ENCODE measurements at regions not wholly inside any gene's neighbourhood (a gene's known extent, or its start where the extent isn't known, plus 50 kb on each side); places are given as distances from the start of the nearest gene placed in this dataset.

DNA sequence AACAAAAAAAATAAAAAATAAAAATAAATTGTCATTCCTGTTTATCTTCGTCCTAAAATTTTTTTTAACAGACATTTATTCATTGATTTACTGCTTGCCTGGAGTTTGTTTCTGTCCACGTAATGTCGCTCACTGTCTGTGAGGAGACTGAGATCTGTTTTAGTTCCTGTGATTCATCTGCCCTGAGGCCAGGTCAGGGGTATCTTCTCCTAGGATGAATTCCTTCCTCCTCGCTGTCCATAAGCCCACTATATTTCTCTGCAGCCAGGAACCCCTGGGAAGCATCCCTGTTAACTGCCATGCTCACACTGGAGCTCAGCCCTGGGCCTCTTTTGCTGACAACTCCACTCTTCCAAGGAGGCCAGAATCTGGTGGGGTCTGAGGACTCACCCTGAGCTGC lies 682.0 kb downstream of the MTRR start:
- TF ChIP-seq, protein P1, sequence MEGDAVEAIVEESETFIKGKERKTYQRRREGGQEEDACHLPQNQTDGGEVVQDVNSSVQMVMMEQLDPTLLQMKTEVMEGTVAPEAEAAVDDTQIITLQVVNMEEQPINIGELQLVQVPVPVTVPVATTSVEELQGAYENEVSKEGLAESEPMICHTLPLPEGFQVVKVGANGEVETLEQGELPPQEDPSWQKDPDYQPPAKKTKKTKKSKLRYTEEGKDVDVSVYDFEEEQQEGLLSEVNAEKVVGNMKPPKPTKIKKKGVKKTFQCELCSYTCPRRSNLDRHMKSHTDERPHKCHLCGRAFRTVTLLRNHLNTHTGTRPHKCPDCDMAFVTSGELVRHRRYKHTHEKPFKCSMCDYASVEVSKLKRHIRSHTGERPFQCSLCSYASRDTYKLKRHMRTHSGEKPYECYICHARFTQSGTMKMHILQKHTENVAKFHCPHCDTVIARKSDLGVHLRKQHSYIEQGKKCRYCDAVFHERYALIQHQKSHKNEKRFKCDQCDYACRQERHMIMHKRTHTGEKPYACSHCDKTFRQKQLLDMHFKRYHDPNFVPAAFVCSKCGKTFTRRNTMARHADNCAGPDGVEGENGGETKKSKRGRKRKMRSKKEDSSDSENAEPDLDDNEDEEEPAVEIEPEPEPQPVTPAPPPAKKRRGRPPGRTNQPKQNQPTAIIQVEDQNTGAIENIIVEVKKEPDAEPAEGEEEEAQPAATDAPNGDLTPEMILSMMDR (IDR thresholded peaks at IDR 0.05; ENCODE audit: insufficient read depth, low read length, poor library complexity, severe bottlenecking), result no peak
- no peak for TF ChIP-seq EZH2phosphoT487 (conservative IDR thresholded peaks at IDR 0.05; ENCODE audit: low read length)
